Spinal cord (tissue), 9 donors: ENCODE measurements at regions not wholly inside any gene's neighbourhood (a gene's known extent, or its start where the extent isn't known, plus 50 kb on each side); places are given as distances from the start of the nearest gene placed in this dataset.
"Not testable (repeated sequence)": the region's sequence is repeated elsewhere in the genome, so short reads cannot be mapped to it uniquely, and the experiment has no call there.

Source experiments
- DNase-seq, 6 donors: peaks; one replicate each; pipeline versions ENCODE4 v3.0.0 to v3.0.0-alpha.2; 2013 to 2015; ENCODE audit warnings: low spot score in 6 of 6, low read depth in 4 of 6
- H3K27ac ChIP-seq: one replicate; pipeline ENCODE4 v1.5.1; 2013; ENCODE audit warnings: low read depth, low read length, control low read depth
- H3K27me3 ChIP-seq: one replicate; pipeline ENCODE4 v1.6.1; 2013; ENCODE audit warnings: low read length; ENCODE audit not compliant: control insufficient read depth, insufficient read depth
- H3K36me3 ChIP-seq: one replicate; pipeline ENCODE4 v1.6.1; 2013; ENCODE audit warnings: low read length; ENCODE audit not compliant: control insufficient read depth, insufficient read depth
- H3K4me1 ChIP-seq: one replicate; pipeline ENCODE4 v1.6.1; 2013; ENCODE audit warnings: low read length; ENCODE audit not compliant: control insufficient read depth, insufficient read depth
- H3K4me3 ChIP-seq: one replicate; pipeline ENCODE4 v1.5.1; 2013; ENCODE audit warnings: low read depth, low read length, control low read depth
- H3K9me3 ChIP-seq: one replicate; pipeline ENCODE4 v1.6.1; 2013; ENCODE audit warnings: low read length; ENCODE audit not compliant: control insufficient read depth, insufficient read depth
- WGBS: methylation state at CpG from one replicate; pipeline ENCODE4 v1.1.5; 2013; ENCODE audit warnings: missing lambda C conversion rate; ENCODE audit not compliant: insufficient coverage; 5-methylcytosine and 5-hydroxymethylcytosine counted together
- donor health status: healthy.

- no peaks in the 10 kb centered on the region for H3K9me3 ChIP-seq
- H3K27ac ChIP-seq, result no peak overlapping the region
- no peaks in the 10 kb centered on the region for H3K4me1 ChIP-seq
- no peaks in the 10 kb centered on the region for H3K27me3 ChIP-seq
- no peak for DNase-seq
- WGBS, result 67% methylated on average over 1 of the region's 1 CpG
- H3K4me3 ChIP-seq, result no peak overlapping the region
- no peaks in the 10 kb centered on the region for H3K36me3 ChIP-seq
Measured at GRCh38 chr4:71081192-71081591, 87.7 kb downstream of the DCK start.

- WGBS, result 71% methylated on average over 1 of the region's 1 CpG
Measured at GRCh38 chr4:71093745-71094144, 100.3 kb downstream of the DCK start.

GRCh38 chr4:71094201-71094600 lies 100.8 kb downstream of the DCK start:
- no peak overlapping the region for H3K4me3 ChIP-seq
- no peak for DNase-seq
- H3K27me3 ChIP-seq, result no peaks in the 10 kb centered on the region
- H3K36me3 ChIP-seq, result no peaks in the 10 kb centered on the region
- no peaks in the 10 kb centered on the region for H3K9me3 ChIP-seq
- H3K4me1 ChIP-seq, result no peaks in the 10 kb centered on the region
- no peak overlapping the region for H3K27ac ChIP-seq

More at GRCh38 chr4:71093745-71094144, 100.3 kb downstream of the DCK start:
- Histone ChIP-seq H3K4me1 (no peaks in the 10 kb centered on the region), H3K4me3 (no peak overlapping the region), H3K9me3 (no peaks in the 10 kb centered on the region), H3K36me3 (no peaks in the 10 kb centered on the region), H3K27me3 (no peaks in the 10 kb centered on the region), H3K27ac (no peak overlapping the region)
- no peak for DNase-seq

- H3K27ac ChIP-seq, result no peak overlapping the region
- DNase-seq, result no peak
Measured at GRCh38 chr4:71095141-71095540, 101.7 kb downstream of the DCK start.

GRCh38 chr4:71095545-71095944 lies 102.1 kb downstream of the DCK start:
- DNase-seq, result no peak
- Histone ChIP-seq H3K27me3 (no peaks in the 10 kb centered on the region), H3K4me1 (no peaks in the 10 kb centered on the region), H3K9me3 (no peaks in the 10 kb centered on the region), H3K36me3 (no peaks in the 10 kb centered on the region), H3K4me3 (no peak overlapping the region), H3K27ac (no peak overlapping the region)
- WGBS, result no CpG with 5 or more reads among the region's 1 CpG

More at GRCh38 chr4:71095141-71095540, 101.7 kb downstream of the DCK start:
- Histone ChIP-seq H3K4me3 (no peak overlapping the region), H3K27me3 (no peaks in the 10 kb centered on the region), H3K4me1 (no peaks in the 10 kb centered on the region), H3K9me3 (no peaks in the 10 kb centered on the region), H3K36me3 (no peaks in the 10 kb centered on the region)
- no CpG with 5 or more reads among the region's 2 CpGs for WGBS

GRCh38 chr4:71107726-71108125 lies 114.3 kb downstream of the DCK start:
- Histone ChIP-seq H3K9me3 (no peaks in the 10 kb centered on the region), H3K36me3 (no peaks in the 10 kb centered on the region), H3K4me3 (no peak overlapping the region), H3K27ac (no peak overlapping the region), H3K4me1 (no peaks in the 10 kb centered on the region), H3K27me3 (no peaks in the 10 kb centered on the region)
- no CpG with 5 or more reads among the region's 2 CpGs for WGBS
- DNase-seq, result no peak

GRCh38 chr4:71110499-71110898 lies 117.0 kb downstream of the DCK start:
- DNase-seq, result no peak
- no peaks in the 10 kb centered on the region for H3K36me3 ChIP-seq
- no peaks in the 10 kb centered on the region for H3K4me1 ChIP-seq
- H3K4me3 ChIP-seq, result no peak overlapping the region
- no peaks in the 10 kb centered on the region for H3K9me3 ChIP-seq
- H3K27me3 ChIP-seq, result no peaks in the 10 kb centered on the region
- WGBS, result 83% methylated on average over 1 of the region's 2 CpGs
- no peak overlapping the region for H3K27ac ChIP-seq

- not testable (repeated sequence) for H3K4me1 ChIP-seq, H3K27ac ChIP-seq, H3K4me3 ChIP-seq, DNase-seq, H3K36me3 ChIP-seq, H3K27me3 ChIP-seq, H3K9me3 ChIP-seq
- WGBS, result no CpG with 5 or more reads among the region's 4 CpGs
Measured at GRCh38 chr4:71111133-71111532, 117.7 kb downstream of the DCK start.

GRCh38 chr4:71113294-71113693 lies 119.8 kb downstream of the DCK start:
- Histone ChIP-seq H3K27me3 (no peaks in the 10 kb centered on the region), H3K4me3 (no peak overlapping the region), H3K9me3 (no peaks in the 10 kb centered on the region), H3K36me3 (no peaks in the 10 kb centered on the region), H3K4me1 (no peaks in the 10 kb centered on the region), H3K27ac (no peak overlapping the region)
- WGBS, result no CpG with 5 or more reads among the region's 1 CpG
- DNase-seq, result no peak

GRCh38 chr4:71120831-71121524 lies 127.5 kb downstream of the DCK start:
- H3K27ac ChIP-seq, result no peak overlapping the region
- H3K4me3 ChIP-seq, result no peak overlapping the region
- H3K36me3 ChIP-seq, result no peaks in the 10 kb centered on the region
- no peaks in the 10 kb centered on the region for H3K27me3 ChIP-seq
- no peak for DNase-seq
- H3K9me3 ChIP-seq, result no peaks in the 10 kb centered on the region
- 96% methylated on average over 28 of the region's 37 CpGs for WGBS
- H3K4me1 ChIP-seq, result no peaks in the 10 kb centered on the region
